HepG2 (cell line): ENCODE measurements at regions not wholly inside any gene's neighbourhood (a gene's known extent, or its start where the extent isn't known, plus 50 kb on each side); places are given as distances from the start of the nearest gene placed in this dataset.

Experiments used
- ATAC-seq: fragments of 200-7000 bp; cut with Tn5 transposase; 3 replicates; pipeline ENCODE4 v1.9.1; 2020; ENCODE audit warnings: mild to moderate bottlenecking, moderate library complexity
- BruUV-seq: library from RNA; stranded (reverse); fragments of 400-500 nt; replicated peaks from 2 replicates; lab custom pipeline; 2021; lab: Mats Ljungman, UMichigan
- CTCF ChIA-PET: fragments of 300-600 bp; formaldehyde crosslinking; extraction: SDS; loops from one replicate; lab custom pipeline; 2021; ENCODE audit warnings: low total read pairs, inconsistent platforms, low intra/inter-chr PET ratio; lab: Yijun Ruan, JAX
- POLR2A ChIA-PET: fragments of 350-600 bp; sonication (Branson Sonifier 250); formaldehyde crosslinking; loops from one replicate; lab custom pipeline; 2020; ENCODE audit warnings: antibody characterized with exemption, inconsistent platforms; lab: Yijun Ruan, JAX
- DNase-seq: peaks from one replicate; pipeline ENCODE4 v3.0.0-alpha.2; 2015; ENCODE audit warnings: low spot score
- FAIRE-seq: peaks from 3 replicates; lab custom pipeline; 2011; peaks lifted over from hg19 to GRCh38; lab: Jason Lieb, UNC
- H2AFZ ChIP-seq: one replicate; pipeline ENCODE4 v1.6.1; 2011; ENCODE audit warnings: low read length, inconsistent platforms
- H3K27ac ChIP-seq: fragments of 300-600 bp; 3 replicates; pipeline ENCODE4 v1.8.0; 2011; ENCODE audit warnings: mixed run types, mild to moderate bottlenecking, mixed read lengths, low read length, inconsistent platforms; ENCODE audit not compliant: insufficient read depth; ENCODE audit errors: extremely low read length
- H3K27me3 ChIP-seq, 2 experiments: fragments of 200-600 bp in 1 of 2; 2 replicates in 1 of 2; 3 replicates in 1 of 2; pipeline versions ENCODE4 v1.6.0 to v1.8.0; 2011; ENCODE audit warnings: low read length in 2 of 2, mild to moderate bottlenecking in 2 of 2, moderate library complexity in 2 of 2, inconsistent platforms in 1 of 2; ENCODE audit not compliant: insufficient read depth in 2 of 2, control insufficient read depth in 1 of 2
- H3K36me3 ChIP-seq, 2 experiments: fragments of 200-600 bp in 1 of 2; replicated peaks in 1 of 2; 2 replicates in 1 of 2; 3 replicates in 1 of 2; pipeline versions ENCODE4 v1.5.1 to v1.8.0; 2011; ENCODE audit warnings: low read length in 2 of 2, inconsistent platforms in 1 of 2; ENCODE audit not compliant: insufficient read depth in 2 of 2, control insufficient read depth in 1 of 2
- H3K4me1 ChIP-seq: 2 replicates; pipeline ENCODE4 v1.5.1; 2012; ENCODE audit warnings: low read length, inconsistent platforms; ENCODE audit not compliant: insufficient read depth
- H3K4me2 ChIP-seq: 2 replicates; pipeline ENCODE4 v1.6.0; 2011; ENCODE audit warnings: low read depth, low read length, inconsistent platforms
- H3K4me3 ChIP-seq, 3 experiments: fragments of 200-600 bp in 1 of 3; sonication (generic), shearing (Covaris generic) in 1 of 3; replicated peaks in 1 of 3; 2 replicates each; pipeline ENCODE4 v1.5.1; 2011 to 2016; ENCODE audit warnings: low read length in 3 of 3, inconsistent platforms in 2 of 3, low read depth in 2 of 3, mild to moderate bottlenecking in 2 of 3, control low read depth in 1 of 3, mixed read lengths in 1 of 3; ENCODE audit not compliant: insufficient read depth in 1 of 3
- H3K79me2 ChIP-seq: one replicate; pipeline ENCODE4 v1.6.1; 2011; ENCODE audit warnings: low read length, inconsistent platforms; ENCODE audit not compliant: insufficient read depth
- H3K9ac ChIP-seq: 2 replicates; pipeline ENCODE4 v1.6.0; 2011; ENCODE audit warnings: mild to moderate bottlenecking, low read depth, low read length, inconsistent platforms; ENCODE audit not compliant: insufficient read depth
- H3K9me3 ChIP-seq: 2 replicates; pipeline ENCODE4 v1.5.1; 2012; ENCODE audit warnings: mild to moderate bottlenecking, low read length
- H4K20me1 ChIP-seq: 2 replicates; pipeline ENCODE4 v1.6.0; 2011; ENCODE audit warnings: inconsistent platforms, mild to moderate bottlenecking, low read length, moderate library complexity; ENCODE audit not compliant: insufficient read depth
- NR1H2 ChIP-seq: sonication (generic); formaldehyde crosslinking; IDR thresholded peaks from 2 replicates; pipeline ENCODE4 v1.8.1; 2022; ENCODE audit warnings: low read depth, missing genetic modification reagents, borderline replicate concordance
- PRMT3 ChIP-seq: sonication (generic); formaldehyde crosslinking; IDR thresholded peaks from 2 replicates; pipeline ENCODE4 v1.8.1; 2022; ENCODE audit warnings: low read depth, mild to moderate bottlenecking, moderate library complexity, missing genetic modification reagents, borderline replicate concordance
- SCMH1 ChIP-seq: sonication (generic); formaldehyde crosslinking; IDR thresholded peaks from 2 replicates; pipeline ENCODE4 v1.9.0; 2021; ENCODE audit warnings: missing genetic modification reagents, mild to moderate bottlenecking, borderline replicate concordance
- TFDP2 ChIP-seq: sonication (generic); formaldehyde crosslinking; IDR thresholded peaks from 2 replicates; pipeline ENCODE4 v1.4.0; 2020; ENCODE audit warnings: missing genetic modification reagents
- USF2 ChIP-seq, 2 experiments: sonication (generic) in 1 of 2; formaldehyde crosslinking in 1 of 2; IDR thresholded peaks; 2 replicates each; pipeline versions ENCODE4 v1.5.1 to v1.6.1; 2011 to 2020; ENCODE audit warnings: borderline replicate concordance in 1 of 2, low read depth in 1 of 2, low read length in 1 of 2, mild to moderate bottlenecking in 1 of 2, missing genetic modification reagents in 1 of 2, moderate library complexity in 1 of 2
- ZBTB10 ChIP-seq: sonication (generic); formaldehyde crosslinking; IDR thresholded peaks from 2 replicates; pipeline ENCODE4 v1.4.0; 2020; ENCODE audit warnings: missing genetic modification reagents, borderline replicate concordance
- ZNF30 ChIP-seq: sonication (generic); formaldehyde crosslinking; IDR thresholded peaks from 2 replicates; pipeline ENCODE4 v1.5.0; 2020; ENCODE audit warnings: mild to moderate bottlenecking, missing genetic modification reagents
- ZNF343 ChIP-seq: sonication (generic); formaldehyde crosslinking; IDR thresholded peaks from 2 replicates; pipeline ENCODE4 v1.4.0; 2020; ENCODE audit warnings: mild to moderate bottlenecking, missing genetic modification reagents
- ZNF432 ChIP-seq: sonication (generic); formaldehyde crosslinking; IDR thresholded peaks from 2 replicates; pipeline ENCODE4 v1.5.0; 2020; ENCODE audit warnings: missing genetic modification reagents, mild to moderate bottlenecking, borderline replicate concordance
- ZNF720 ChIP-seq: sonication (generic); formaldehyde crosslinking; IDR thresholded peaks from 2 replicates; pipeline ENCODE4 v1.4.0; 2020; ENCODE audit warnings: missing genetic modification reagents
- WGBS: methylation state at CpG from one replicate; pipeline ENCODE4 v1.1.6; 2017; ENCODE audit warnings: low lambda C conversion rate; 5-methylcytosine and 5-hydroxymethylcytosine counted together
- in situ Hi-C: cut with HindIII; loops from 2 replicates; pipeline ENCODE4 v1.10.0; 2017; ENCODE audit warnings: low pct_unique_long_range_greater_than_20kb; ENCODE audit not compliant: extremely low pct_ligation_motif_present
- intact Hi-C: fragments of 100-400 bp; cut with micrococcal nuclease; formaldehyde crosslinking; loops from one replicate; pipeline ENCODE4 v1.10.0; 2022; ENCODE audit not compliant: unreplicated experiment
- TF ChIP-seq, protein P1 (sequence below): IDR thresholded peaks from 2 replicates; pipeline ENCODE4 v1.6.1; 2016; ENCODE audit warnings: low read depth
- TF ChIP-seq, protein P2 (sequence below): sonication (generic); formaldehyde crosslinking; IDR thresholded peaks from 2 replicates; pipeline ENCODE4 v1.8.0; 2022; ENCODE audit warnings: missing genetic modification reagents, low read depth, mild to moderate bottlenecking, borderline replicate concordance
- TF ChIP-seq, protein P3 (sequence below): sonication (generic); formaldehyde crosslinking; conservative IDR thresholded peaks from 2 replicates; pipeline ENCODE4 v1.4.0; 2020; ENCODE audit warnings: missing genetic modification reagents

GRCh38 chr4:134634301-134634700 is 432.7 kb upstream of the PABPC4L start:
- intact Hi-C loops, result no loop called here
- WGBS, result 6% methylated on average over 7 of the region's 7 CpGs
- POLR2A ChIA-PET, result no interaction called here
- TF ChIP-seq, protein P1, sequence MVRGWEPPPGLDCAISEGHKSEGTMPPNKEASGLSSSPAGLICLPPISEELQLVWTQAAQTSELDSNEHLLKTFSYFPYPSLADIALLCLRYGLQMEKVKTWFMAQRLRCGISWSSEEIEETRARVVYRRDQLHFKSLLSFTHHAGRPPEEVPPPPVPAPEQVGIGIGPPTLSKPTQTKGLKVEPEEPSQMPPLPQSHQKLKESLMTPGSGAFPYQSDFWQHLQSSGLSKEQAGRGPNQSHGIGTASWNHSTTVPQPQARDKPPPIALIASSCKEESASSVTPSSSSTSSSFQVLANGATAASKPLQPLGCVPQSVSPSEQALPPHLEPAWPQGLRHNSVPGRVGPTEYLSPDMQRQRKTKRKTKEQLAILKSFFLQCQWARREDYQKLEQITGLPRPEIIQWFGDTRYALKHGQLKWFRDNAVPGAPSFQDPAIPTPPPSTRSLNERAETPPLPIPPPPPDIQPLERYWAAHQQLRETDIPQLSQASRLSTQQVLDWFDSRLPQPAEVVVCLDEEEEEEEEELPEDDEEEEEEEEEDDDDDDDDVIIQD (CRISPR knock-in tag), result no peak
- TF ChIP-seq, protein P2, sequence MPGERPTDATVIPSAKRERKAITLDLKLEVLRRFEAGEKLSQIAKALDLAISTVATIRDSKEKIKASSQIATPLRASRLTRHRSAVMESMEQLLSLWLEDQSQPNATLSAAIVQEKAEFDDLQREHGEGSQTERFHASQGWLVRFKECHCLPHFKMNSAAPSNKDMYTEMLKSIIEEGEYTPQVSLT (CRISPR knock-in tag), result no peak
- TF ChIP-seq ZNF720 (no peak), USF2 (IDR thresholded peaks at IDR 0.05; ENCODE audit: low read depth, low read length) (no peak), USF2 (CRISPR knock-in tag; IDR thresholded peaks at IDR 0.05; ENCODE audit: borderline replicate concordance) (no peak), SCMH1 (no peak), ZNF432 (CRISPR knock-in tag) (no peak), ZBTB10 (CRISPR knock-in tag) (no peak), ZNF30 (CRISPR knock-in tag) (no peak), ZNF343 (no peak), NR1H2 (CRISPR knock-in tag) (no peak), PRMT3 (CRISPR knock-in tag) (no peak), TFDP2 (CRISPR knock-in tag) (no peak)
- TF ChIP-seq, protein P3, sequence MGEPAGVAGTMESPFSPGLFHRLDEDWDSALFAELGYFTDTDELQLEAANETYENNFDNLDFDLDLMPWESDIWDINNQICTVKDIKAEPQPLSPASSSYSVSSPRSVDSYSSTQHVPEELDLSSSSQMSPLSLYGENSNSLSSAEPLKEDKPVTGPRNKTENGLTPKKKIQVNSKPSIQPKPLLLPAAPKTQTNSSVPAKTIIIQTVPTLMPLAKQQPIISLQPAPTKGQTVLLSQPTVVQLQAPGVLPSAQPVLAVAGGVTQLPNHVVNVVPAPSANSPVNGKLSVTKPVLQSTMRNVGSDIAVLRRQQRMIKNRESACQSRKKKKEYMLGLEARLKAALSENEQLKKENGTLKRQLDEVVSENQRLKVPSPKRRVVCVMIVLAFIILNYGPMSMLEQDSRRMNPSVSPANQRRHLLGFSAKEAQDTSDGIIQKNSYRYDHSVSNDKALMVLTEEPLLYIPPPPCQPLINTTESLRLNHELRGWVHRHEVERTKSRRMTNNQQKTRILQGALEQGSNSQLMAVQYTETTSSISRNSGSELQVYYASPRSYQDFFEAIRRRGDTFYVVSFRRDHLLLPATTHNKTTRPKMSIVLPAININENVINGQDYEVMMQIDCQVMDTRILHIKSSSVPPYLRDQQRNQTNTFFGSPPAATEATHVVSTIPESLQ (CRISPR knock-in tag), result no peak

More at GRCh38 chr4:134634301-134634700, 432.7 kb upstream of the PABPC4L start:
- FAIRE-seq (no peak), ATAC-seq (no peak), DNase-seq (no peak)
- H3K4me2 ChIP-seq, result no peak overlapping the region
- H3K27ac ChIP-seq, result no peak overlapping the region
- CTCF ChIA-PET, result no interaction called here
- H4K20me1 ChIP-seq, result no peaks in the 10 kb centered on the region
- H3K9me3 ChIP-seq, result no peaks in the 10 kb centered on the region
- H3K9ac ChIP-seq, result no peak overlapping the region
- no TSS peak for BruUV-seq
- no peaks in the 10 kb centered on the region for H3K79me2 ChIP-seq
- no peak overlapping the region for H2AFZ ChIP-seq
- no peaks in the 10 kb centered on the region for H3K36me3 ChIP-seq
- no peaks in the 10 kb centered on the region for H3K27me3 ChIP-seq
- no peak overlapping the region for H3K4me3 ChIP-seq
- in situ Hi-C loops, result no loop called here
- no peaks in the 10 kb centered on the region for H3K4me1 ChIP-seq
